Gastrocnemius medialis (tissue), 4 donors: ENCODE measurements at regions not wholly inside any gene's neighbourhood (a gene's known extent, or its start where the extent isn't known, plus 50 kb on each side); places are given as distances from the start of the nearest gene placed in this dataset.

Experiments
- ATAC-seq, 2 donors: fragments of 150-250 bp; one replicate each; pipeline ENCODE4 v1.9.1; 2016
- DNase-seq, 2 donors: peaks; one replicate each; pipeline ENCODE4 v3.0.0-alpha.2; 2019
- H3K27ac ChIP-seq, 4 donors: fragments of 200-600 bp; sonication (generic); 1 replicate in 1 of 4; 2 replicates in 3 of 4; pipeline ENCODE4 v1.5.1; 2016 to 2018; ENCODE audit warnings: mild to moderate bottlenecking in 2 of 4, moderate library complexity in 1 of 4
- H3K27me3 ChIP-seq, 3 donors: fragments of 200-600 bp; sonication (generic) in 2 of 3; 1 replicate in 1 of 3; 2 replicates in 2 of 3; pipeline versions ENCODE4 v1.5.1 to v1.6.0; 2016 to 2019; ENCODE audit warnings: mild to moderate bottlenecking in 1 of 3, moderate library complexity in 1 of 3
- H3K36me3 ChIP-seq, 2 donors: fragments of 200-600 bp; sonication (generic) in 1 of 2; one replicate each; pipeline ENCODE4 v1.5.1; 2017 to 2018
- H3K4me1 ChIP-seq, 2 donors: fragments of 200-600 bp; sonication (generic) in 1 of 2; one replicate each; pipeline ENCODE4 v1.5.1; 2016 to 2017; ENCODE audit warnings: mild to moderate bottlenecking in 2 of 2
- H3K4me3 ChIP-seq, 4 donors: fragments of 200-600 bp; sonication (generic) in 3 of 4; 1 replicate in 1 of 4; 2 replicates in 3 of 4; pipeline ENCODE4 v1.5.1; 2016 to 2019; ENCODE audit warnings: mild to moderate bottlenecking in 2 of 4
- H3K9me3 ChIP-seq, 3 donors: fragments of 200-600 bp; sonication (generic) in 2 of 3; 1 replicate in 1 of 3; 2 replicates in 2 of 3; pipeline ENCODE4 v1.5.1; 2016 to 2019
- POLR2A ChIP-seq, 2 donors: fragments of 450-650 bp; IDR thresholded peaks; one replicate each; pipeline ENCODE4 v1.6.1; 2017; ENCODE audit warnings: antibody characterized with exemption in 2 of 2, mild to moderate bottlenecking in 2 of 2, moderate library complexity in 2 of 2
- in situ Hi-C, 4 donors: fragments of 200-750 bp; cut with MboI; loops; one replicate each; pipeline versions ENCODE4 v1.15.0 to v1.8.0; 2017; ENCODE audit warnings: low sequenced_read_pairs in 4 of 4
- intact Hi-C: fragments of 100-400 bp; cut with DNase I; formaldehyde crosslinking; loops from one replicate; pipeline ENCODE4 v1.15.1; 2023; ENCODE audit warnings: low total_unique reads
- TF ChIP-seq, protein P1 (sequence below), 5 experiments: fragments of 450-650 bp in 3 of 5; fragments of 200-600 bp in 2 of 5; sonication (generic) in 2 of 5; IDR thresholded peaks in 4 of 5; conservative IDR thresholded peaks in 1 of 5; 1 replicate in 4 of 5; 2 replicates in 1 of 5; pipeline ENCODE4 v1.5.1; 2016 to 2019; ENCODE audit warnings: antibody characterized with exemption in 5 of 5, mild to moderate bottlenecking in 3 of 5, moderate library complexity in 3 of 5

DNA sequence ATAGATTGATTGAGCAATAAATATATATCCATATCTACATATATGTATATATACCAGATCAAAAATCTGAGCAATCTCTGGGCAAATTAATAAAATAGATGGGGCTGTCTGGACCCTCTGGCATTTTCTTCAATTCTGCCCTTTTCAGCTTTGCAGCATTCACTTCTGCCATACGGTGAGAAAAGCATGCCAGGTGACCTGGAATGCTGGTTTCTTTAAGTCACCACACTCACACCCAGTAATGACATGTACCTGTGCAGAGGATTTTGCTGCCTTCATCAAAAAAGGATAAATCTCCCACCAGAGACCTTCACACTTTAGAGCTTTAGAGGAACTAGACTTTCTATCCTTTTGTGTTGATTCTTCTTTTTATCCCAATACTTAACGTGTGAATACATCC is 223.2 kb upstream of the NFIA start:
- no peak for TF ChIP-seq POLR2A (IDR thresholded peaks at IDR 0.05)
- Histone ChIP-seq H3K36me3 (no peaks in the 10 kb centered on the region), H3K4me1 (peaks cover 0 to 2% of the 10 kb centered on the region in 2 donors), H3K27ac (no peak overlapping the region), H3K27me3 (no peaks in the 10 kb centered on the region), H3K4me3 (no peak overlapping the region), H3K9me3 (no peaks in the 10 kb centered on the region)
- intact Hi-C loops: no loop called here
- DNase-seq: no peak
- in situ Hi-C loops: loop anchor here in 3 of 4 donors (10.0 to 25.0 kb wide), 3 partner anchors 176 to 603 kb away; no protein-coding TSS in a partner anchor
- no peak for ATAC-seq

DNA sequence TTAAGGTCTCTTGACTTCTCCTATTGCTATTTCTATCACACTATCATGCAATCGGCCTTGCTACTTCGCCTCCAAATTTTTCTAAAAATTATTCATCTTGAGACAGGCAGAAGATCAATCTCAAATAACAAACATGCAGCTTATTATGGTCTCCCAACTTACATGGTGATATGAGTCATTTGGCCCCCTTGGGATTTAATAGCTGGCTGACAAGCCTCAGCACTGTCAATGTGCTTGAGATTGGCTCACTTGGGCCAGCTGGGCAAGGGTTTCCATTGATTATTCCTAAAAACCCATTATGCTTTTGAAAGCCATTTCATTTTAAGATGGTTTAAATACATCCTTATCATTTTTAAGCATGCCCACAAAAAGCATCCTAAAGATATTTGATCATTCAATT is 224.5 kb upstream of the NFIA start:
- ATAC-seq: no peak
- DNase-seq: no peak
- Histone ChIP-seq H3K36me3 (no peaks in the 10 kb centered on the region), H3K4me1 (peaks cover 0 to 2% of the 10 kb centered on the region in 2 donors), H3K27me3 (no peaks in the 10 kb centered on the region), H3K9me3 (no peaks in the 10 kb centered on the region), H3K4me3 (no peak overlapping the region), H3K27ac (no peak overlapping the region)
- TF ChIP-seq, protein P1, sequence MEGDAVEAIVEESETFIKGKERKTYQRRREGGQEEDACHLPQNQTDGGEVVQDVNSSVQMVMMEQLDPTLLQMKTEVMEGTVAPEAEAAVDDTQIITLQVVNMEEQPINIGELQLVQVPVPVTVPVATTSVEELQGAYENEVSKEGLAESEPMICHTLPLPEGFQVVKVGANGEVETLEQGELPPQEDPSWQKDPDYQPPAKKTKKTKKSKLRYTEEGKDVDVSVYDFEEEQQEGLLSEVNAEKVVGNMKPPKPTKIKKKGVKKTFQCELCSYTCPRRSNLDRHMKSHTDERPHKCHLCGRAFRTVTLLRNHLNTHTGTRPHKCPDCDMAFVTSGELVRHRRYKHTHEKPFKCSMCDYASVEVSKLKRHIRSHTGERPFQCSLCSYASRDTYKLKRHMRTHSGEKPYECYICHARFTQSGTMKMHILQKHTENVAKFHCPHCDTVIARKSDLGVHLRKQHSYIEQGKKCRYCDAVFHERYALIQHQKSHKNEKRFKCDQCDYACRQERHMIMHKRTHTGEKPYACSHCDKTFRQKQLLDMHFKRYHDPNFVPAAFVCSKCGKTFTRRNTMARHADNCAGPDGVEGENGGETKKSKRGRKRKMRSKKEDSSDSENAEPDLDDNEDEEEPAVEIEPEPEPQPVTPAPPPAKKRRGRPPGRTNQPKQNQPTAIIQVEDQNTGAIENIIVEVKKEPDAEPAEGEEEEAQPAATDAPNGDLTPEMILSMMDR (IDR thresholded peaks at IDR 0.05 in 4 of 5, conservative IDR thresholded peaks at IDR 0.05 in 1 of 5): no peak
- TF ChIP-seq POLR2A (IDR thresholded peaks at IDR 0.05): no peak
- in situ Hi-C loops: loop anchor here in 3 of 4 donors (10.0 to 25.0 kb wide), 3 partner anchors 177 to 604 kb away; no protein-coding TSS in a partner anchor
- intact Hi-C loops: no loop called here

DNA sequence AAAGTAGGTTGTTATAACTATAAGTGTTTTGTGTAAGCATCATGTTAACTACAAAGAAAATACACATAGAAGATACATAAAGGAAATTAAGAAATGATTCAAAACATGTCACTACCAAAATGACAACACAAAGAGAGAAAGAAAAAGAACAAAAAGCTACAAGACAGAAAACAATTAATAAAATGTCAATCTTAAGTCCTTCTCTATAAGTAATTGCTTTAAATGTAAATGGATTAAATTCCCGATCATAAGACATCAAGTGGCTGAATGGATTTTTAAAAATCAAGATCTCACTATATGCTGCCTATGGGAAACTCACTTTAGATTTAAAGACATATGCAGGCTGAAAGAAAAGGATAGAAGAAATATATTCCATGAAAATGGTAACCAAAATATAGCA is 232.3 kb upstream of the NFIA start:
- Histone ChIP-seq H3K4me1 (no peaks in the 10 kb centered on the region), H3K27ac (no peak overlapping the region), H3K36me3 (no peaks in the 10 kb centered on the region), H3K27me3 (no peaks in the 10 kb centered on the region), H3K4me3 (no peak overlapping the region), H3K9me3 (no peaks in the 10 kb centered on the region)
- TF ChIP-seq, protein P1 (IDR thresholded peaks at IDR 0.05 in 4 of 5, conservative IDR thresholded peaks at IDR 0.05 in 1 of 5): no peak
- TF ChIP-seq POLR2A (IDR thresholded peaks at IDR 0.05): no peak
- intact Hi-C loops: loop anchor here (5.0 kb wide), 2 partner anchors 487 to 602 kb away; no protein-coding TSS in a partner anchor
- no peak for ATAC-seq
- in situ Hi-C loops: loop anchor here in 3 of 4 donors (5.0 to 25.0 kb wide), 4 partner anchors 185 to 612 kb away; no protein-coding TSS in a partner anchor
- DNase-seq: no peak

DNA sequence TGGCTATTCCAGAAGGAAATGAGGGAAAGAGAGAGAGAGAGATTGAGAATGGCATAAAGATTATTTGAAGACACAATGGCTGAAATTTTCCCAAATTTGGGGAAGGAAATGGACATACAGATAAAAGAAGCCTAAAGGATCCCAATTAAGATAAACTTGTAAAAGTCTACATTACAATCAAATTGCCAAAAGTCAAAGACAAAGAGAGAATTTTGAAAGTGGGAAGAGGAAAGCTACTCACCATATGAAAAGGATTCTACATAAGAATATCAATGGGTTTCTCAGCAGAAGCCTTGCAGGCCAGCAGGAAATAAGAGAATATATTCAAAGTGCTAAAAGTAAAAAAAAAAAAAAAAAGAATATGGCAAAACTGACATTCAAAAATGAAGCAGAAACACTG is 233.0 kb upstream of the NFIA start:
- no peaks in the 10 kb centered on the region for H3K4me1 ChIP-seq
- H3K36me3 ChIP-seq: no peaks in the 10 kb centered on the region
- H3K27me3 ChIP-seq: no peaks in the 10 kb centered on the region
- no peak overlapping the region for H3K27ac ChIP-seq
- DNase-seq (no peak), ATAC-seq (no peak)
- no peak for TF ChIP-seq POLR2A (IDR thresholded peaks at IDR 0.05)
- TF ChIP-seq, protein P1 (IDR thresholded peaks at IDR 0.05 in 4 of 5, conservative IDR thresholded peaks at IDR 0.05 in 1 of 5): no peak
- no peaks in the 10 kb centered on the region for H3K9me3 ChIP-seq
- no peak overlapping the region for H3K4me3 ChIP-seq
- in situ Hi-C loops (loop anchor here in 2 of 4 donors (25.0 kb wide), 2 partner anchors 613 to 1013 kb away; no protein-coding TSS in a partner anchor), intact Hi-C loops (no loop called here)

DNA sequence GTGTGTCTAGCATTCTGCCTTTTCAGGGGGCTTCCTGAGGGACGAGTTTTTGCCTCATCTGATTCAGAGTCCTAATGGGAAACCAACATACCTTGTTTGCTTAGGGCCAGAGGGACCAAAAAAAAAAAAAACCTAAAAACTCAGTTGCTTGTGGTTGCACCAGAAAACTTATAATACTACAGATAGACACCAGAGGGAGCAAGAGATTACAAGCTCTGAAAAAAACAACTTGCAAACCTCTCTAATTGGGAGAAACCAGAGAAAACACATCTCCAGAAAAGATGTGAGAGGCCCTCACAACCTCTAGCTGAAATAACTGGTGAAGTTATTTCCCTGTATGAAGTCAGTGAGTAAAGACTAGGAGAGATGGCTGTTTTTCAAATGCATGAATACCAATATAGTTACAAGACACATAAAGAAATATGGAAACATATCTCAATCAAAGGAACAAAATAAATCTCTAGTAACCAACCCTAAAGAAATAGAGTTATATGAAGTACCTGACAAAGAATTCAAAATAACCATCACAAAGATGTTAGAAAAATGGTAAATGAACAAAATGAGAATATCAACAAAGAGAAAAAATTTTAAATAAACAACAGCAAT is 233.7 kb upstream of the NFIA start:
- no peak for ATAC-seq
- intact Hi-C loops: loop anchor here (1.0 kb wide), 1 partner anchor 195 kb away; no protein-coding TSS in a partner anchor

More for the DNA sequence above, 233.7 kb upstream of the NFIA start:
- no peak for TF ChIP-seq POLR2A (IDR thresholded peaks at IDR 0.05)
- TF ChIP-seq, protein P1 (IDR thresholded peaks at IDR 0.05 in 4 of 5, conservative IDR thresholded peaks at IDR 0.05 in 1 of 5): peak; percentile 51 to 63 (median 57)
- H3K27ac ChIP-seq: no peak overlapping the region
- no peak for DNase-seq
- H3K36me3 ChIP-seq: no peaks in the 10 kb centered on the region
- no peak overlapping the region for H3K4me3 ChIP-seq
- no peaks in the 10 kb centered on the region for H3K9me3 ChIP-seq
- in situ Hi-C loops: loop anchor here in 2 of 4 donors (25.0 kb wide), 2 partner anchors 614 to 1014 kb away; no protein-coding TSS in a partner anchor
- H3K4me1 ChIP-seq: no peaks in the 10 kb centered on the region
- no peaks in the 10 kb centered on the region for H3K27me3 ChIP-seq
